MM.1S (cell line): ENCODE measurements at regions not wholly inside any gene's neighbourhood (a gene's known extent, or its start where the extent isn't known, plus 50 kb on each side); places are given as distances from the start of the nearest gene placed in this dataset.

Source experiments
- DNase-seq: peaks from one replicate; pipeline ENCODE4 v3.0.0-alpha.2; 2015
- H2AFZ ChIP-seq: fragments of 300-600 bp; sonication (generic); 2 replicates; pipeline ENCODE4 v1.6.0; 2016; ENCODE audit warnings: antibody characterized with exemption, low read length
- H3F3A ChIP-seq: fragments of 300-600 bp; sonication (generic); 2 replicates; pipeline ENCODE4 v1.6.1; 2016; ENCODE audit warnings: mild to moderate bottlenecking, antibody characterized with exemption, low read length, moderate library complexity, mixed read lengths; ENCODE audit not compliant: insufficient read depth
- H3K27ac ChIP-seq: fragments of 300-600 bp; sonication (generic); 2 replicates; pipeline ENCODE4 v1.5.1; 2016; ENCODE audit warnings: mild to moderate bottlenecking, low read length
- H3K27me3 ChIP-seq: fragments of 300-600 bp; sonication (generic); replicated peaks from 2 replicates; pipeline ENCODE4 v1.6.0; 2016; ENCODE audit warnings: low read length; ENCODE audit not compliant: insufficient read depth
- H3K36me3 ChIP-seq: fragments of 300-600 bp; sonication (generic); replicated peaks from 2 replicates; pipeline ENCODE4 v1.6.1; 2016; ENCODE audit warnings: mild to moderate bottlenecking, low read length, mixed read lengths; ENCODE audit not compliant: insufficient read depth
- H3K4me1 ChIP-seq: fragments of 300-600 bp; sonication (generic); 2 replicates; pipeline ENCODE4 v1.6.1; 2016; ENCODE audit warnings: low read length, mixed read lengths
- H3K4me2 ChIP-seq: fragments of 300-600 bp; sonication (generic); 2 replicates; pipeline ENCODE4 v1.6.0; 2016; ENCODE audit warnings: low read depth, low read length
- H3K4me3 ChIP-seq: fragments of 300-600 bp; sonication (generic); 2 replicates; pipeline ENCODE4 v1.5.1; 2016; ENCODE audit warnings: low read length, mixed read lengths
- H3K79me2 ChIP-seq: fragments of 300-600 bp; sonication (generic); 2 replicates; pipeline ENCODE4 v1.6.1; 2016; ENCODE audit warnings: mixed run types, low read length, mixed read lengths
- H3K9ac ChIP-seq: fragments of 300-600 bp; sonication (generic); 2 replicates; pipeline ENCODE4 v1.6.1; 2016; ENCODE audit warnings: low read length, mixed read lengths
- H3K9me2 ChIP-seq: fragments of 300-600 bp; sonication (generic); replicated peaks from 2 replicates; pipeline ENCODE4 v1.6.1; 2016; ENCODE audit warnings: mild to moderate bottlenecking, low read length, mixed read lengths; ENCODE audit not compliant: insufficient read depth
- H3K9me3 ChIP-seq: fragments of 300-600 bp; sonication (generic); replicated peaks from 2 replicates; pipeline ENCODE4 v1.6.1; 2016; ENCODE audit warnings: mild to moderate bottlenecking, low read length, mixed read lengths; ENCODE audit not compliant: insufficient read depth
- H4K20me1 ChIP-seq: fragments of 300-600 bp; sonication (generic); 2 replicates; pipeline ENCODE4 v1.6.1; 2016; ENCODE audit warnings: mild to moderate bottlenecking, low read length, moderate library complexity, mixed read lengths; ENCODE audit not compliant: insufficient read depth
- CTCF ChIP-seq: fragments of 300-600 bp; sonication (generic); IDR thresholded peaks from 2 replicates; pipeline ENCODE4 v1.5.1; 2016; ENCODE audit warnings: antibody characterized with exemption, low read length, mixed read lengths
- EZH2 ChIP-seq: fragments of 300-600 bp; sonication (generic); optimal IDR thresholded peaks from 2 replicates; pipeline ENCODE3; 2017; ENCODE audit warnings: low read depth, mild to moderate bottlenecking, antibody characterized with exemption, low read length, mixed read lengths
- EZH2phosphoT487 ChIP-seq: fragments of 300-600 bp; sonication (generic); IDR thresholded peaks from 2 replicates; pipeline ENCODE4 v1.6.1; 2018; ENCODE audit warnings: antibody characterized with exemption, low read length

DNA sequence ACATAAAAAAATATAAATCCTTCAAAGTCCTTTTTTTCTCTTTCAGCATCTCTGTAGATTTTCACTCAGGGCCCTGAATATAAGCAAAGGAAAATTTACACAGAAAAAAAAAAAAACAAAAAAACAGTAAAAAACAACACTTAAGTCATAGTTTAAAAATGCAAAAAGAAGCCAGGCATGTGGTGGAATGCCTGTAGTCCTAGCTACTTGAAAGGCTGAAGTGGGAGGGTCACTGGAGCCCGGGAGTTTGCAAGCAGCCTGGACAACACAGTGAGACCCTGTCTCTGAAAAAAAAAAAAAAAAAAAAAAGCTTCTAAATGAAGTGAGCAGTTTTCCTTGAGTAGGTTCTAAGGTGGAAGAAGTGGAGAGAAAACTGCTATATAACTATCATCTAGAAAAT is 55.0 kb upstream of the BNC2 start:
- Histone ChIP-seq H3K79me2 (no peaks in the 10 kb centered on the region), H3F3A (no peaks in the 10 kb centered on the region), H4K20me1 (no peaks in the 10 kb centered on the region), H2AFZ (no peak overlapping the region), H3K9ac (no peak overlapping the region), H3K9me2 (no peaks in the 10 kb centered on the region), H3K27ac (no peak overlapping the region), H3K36me3 (no peaks in the 10 kb centered on the region), H3K9me3 (no peaks in the 10 kb centered on the region), H3K4me3 (no peak overlapping the region), H3K27me3 (no peaks in the 10 kb centered on the region), H3K4me1 (no peaks in the 10 kb centered on the region), H3K4me2 (no peak overlapping the region)
- TF ChIP-seq CTCF: no peak
- no peak for TF ChIP-seq EZH2
- TF ChIP-seq EZH2phosphoT487: no peak
- DNase-seq: no peak

DNA sequence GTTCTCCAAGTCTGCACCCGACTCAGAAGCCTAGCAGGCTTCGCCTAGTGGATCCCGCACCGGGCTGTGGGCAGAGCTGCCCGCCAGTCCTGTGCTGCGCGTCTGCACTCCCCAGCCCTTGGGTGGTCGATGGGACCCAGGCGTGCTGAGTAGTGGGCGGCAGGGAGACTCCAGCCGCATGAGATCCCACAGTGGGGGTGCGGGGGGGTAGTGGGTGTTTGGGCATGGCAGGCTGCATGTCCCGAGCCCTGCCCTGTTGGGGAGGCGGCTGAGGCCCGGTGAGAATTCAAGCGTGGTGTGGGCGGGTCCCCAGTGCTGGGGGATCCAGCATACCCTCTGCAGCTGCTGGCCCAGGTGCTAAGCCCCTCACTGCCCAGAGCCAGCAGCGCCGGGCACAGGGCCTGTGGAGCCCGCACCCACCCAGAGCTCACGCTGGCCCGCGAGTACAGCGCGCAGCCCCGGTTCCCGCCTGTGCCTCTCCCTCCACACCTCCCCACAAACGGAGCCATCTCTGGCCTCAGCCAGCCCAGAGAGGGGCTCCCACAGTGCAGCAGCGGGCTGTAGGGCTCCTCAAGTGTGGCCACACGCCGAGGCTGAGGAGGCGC is 53.9 kb upstream of the BNC2 start:
- Histone ChIP-seq H3K27ac (no peak overlapping the region), H3K4me1 (no peaks in the 10 kb centered on the region), H3K4me2 (no peak overlapping the region), H3K27me3 (no peaks in the 10 kb centered on the region), H3K36me3 (no peaks in the 10 kb centered on the region), H3K4me3 (no peak overlapping the region), H3K9me2 (no peaks in the 10 kb centered on the region), H3F3A (no peaks in the 10 kb centered on the region), H4K20me1 (no peaks in the 10 kb centered on the region), H3K79me2 (no peaks in the 10 kb centered on the region), H3K9me3 (no peaks in the 10 kb centered on the region), H2AFZ (no peak overlapping the region), H3K9ac (no peak overlapping the region)
- no peak for DNase-seq
- no peak for TF ChIP-seq EZH2
- TF ChIP-seq CTCF: no peak
- no peak for TF ChIP-seq EZH2phosphoT487

GRCh38 chr9:16921855-16922254 is 51.4 kb upstream of the BNC2 start:
- no peak overlapping the region for H3K9ac ChIP-seq
- no peak overlapping the region for H2AFZ ChIP-seq
- no peak overlapping the region for H3K4me3 ChIP-seq
- no peaks in the 10 kb centered on the region for H4K20me1 ChIP-seq
- TF ChIP-seq CTCF (no peak), EZH2phosphoT487 (no peak), EZH2 (no peak)
- DNase-seq: no peak
- no peak overlapping the region for H3K4me2 ChIP-seq
- H3K79me2 ChIP-seq: no peaks in the 10 kb centered on the region
- no peaks in the 10 kb centered on the region for H3K4me1 ChIP-seq
- no peaks in the 10 kb centered on the region for H3K27me3 ChIP-seq
- H3K9me2 ChIP-seq: no peaks in the 10 kb centered on the region
- no peaks in the 10 kb centered on the region for H3K36me3 ChIP-seq
- H3K27ac ChIP-seq: no peak overlapping the region
- H3K9me3 ChIP-seq: no peaks in the 10 kb centered on the region
- H3F3A ChIP-seq: no peaks in the 10 kb centered on the region
